ENCODE measurements at regions not wholly inside any gene's neighbourhood (a gene's known extent, or its start where the extent isn't known, plus 50 kb on each side); places are given as distances from the start of the nearest gene placed in this dataset.

DNA sequence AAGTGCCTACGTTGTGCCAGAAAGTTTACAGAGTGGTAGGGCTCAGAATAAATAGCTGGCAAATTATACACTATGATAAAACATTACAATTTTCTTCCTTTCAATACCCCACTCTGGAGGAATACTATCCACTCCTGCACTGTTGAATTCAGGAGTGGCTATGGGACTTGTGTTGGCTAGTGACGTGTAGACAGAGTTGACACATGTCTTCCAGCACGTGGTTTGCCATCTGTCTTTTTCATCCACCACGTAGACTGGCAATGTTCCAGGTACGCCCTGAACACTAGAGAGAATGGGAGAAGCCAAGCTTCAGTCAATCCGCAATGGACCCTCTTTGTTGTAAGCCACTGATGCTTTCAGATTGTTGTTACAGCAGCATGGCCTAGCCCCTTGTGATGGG lies 168.8 kb upstream of the RBPJ start:
- TF ChIP-seq, protein P1, sequence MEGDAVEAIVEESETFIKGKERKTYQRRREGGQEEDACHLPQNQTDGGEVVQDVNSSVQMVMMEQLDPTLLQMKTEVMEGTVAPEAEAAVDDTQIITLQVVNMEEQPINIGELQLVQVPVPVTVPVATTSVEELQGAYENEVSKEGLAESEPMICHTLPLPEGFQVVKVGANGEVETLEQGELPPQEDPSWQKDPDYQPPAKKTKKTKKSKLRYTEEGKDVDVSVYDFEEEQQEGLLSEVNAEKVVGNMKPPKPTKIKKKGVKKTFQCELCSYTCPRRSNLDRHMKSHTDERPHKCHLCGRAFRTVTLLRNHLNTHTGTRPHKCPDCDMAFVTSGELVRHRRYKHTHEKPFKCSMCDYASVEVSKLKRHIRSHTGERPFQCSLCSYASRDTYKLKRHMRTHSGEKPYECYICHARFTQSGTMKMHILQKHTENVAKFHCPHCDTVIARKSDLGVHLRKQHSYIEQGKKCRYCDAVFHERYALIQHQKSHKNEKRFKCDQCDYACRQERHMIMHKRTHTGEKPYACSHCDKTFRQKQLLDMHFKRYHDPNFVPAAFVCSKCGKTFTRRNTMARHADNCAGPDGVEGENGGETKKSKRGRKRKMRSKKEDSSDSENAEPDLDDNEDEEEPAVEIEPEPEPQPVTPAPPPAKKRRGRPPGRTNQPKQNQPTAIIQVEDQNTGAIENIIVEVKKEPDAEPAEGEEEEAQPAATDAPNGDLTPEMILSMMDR (IDR thresholded peaks at IDR 0.05; ENCODE audit: low read depth, low read length, missing input control): no peak
- TF ChIP-seq YY1 (IDR thresholded peaks at IDR 0.05) (no peak), RAD21 (IDR thresholded peaks at IDR 0.05) (no peak), TAF1 (conservative IDR thresholded peaks at IDR 0.05) (no peak), SP1 (IDR thresholded peaks at IDR 0.05) (no peak)
- TF ChIP-seq, protein P2, sequence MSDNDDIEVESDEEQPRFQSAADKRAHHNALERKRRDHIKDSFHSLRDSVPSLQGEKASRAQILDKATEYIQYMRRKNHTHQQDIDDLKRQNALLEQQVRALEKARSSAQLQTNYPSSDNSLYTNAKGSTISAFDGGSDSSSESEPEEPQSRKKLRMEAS (IDR thresholded peaks at IDR 0.05): no peak
- TF ChIP-seq, protein P3, sequence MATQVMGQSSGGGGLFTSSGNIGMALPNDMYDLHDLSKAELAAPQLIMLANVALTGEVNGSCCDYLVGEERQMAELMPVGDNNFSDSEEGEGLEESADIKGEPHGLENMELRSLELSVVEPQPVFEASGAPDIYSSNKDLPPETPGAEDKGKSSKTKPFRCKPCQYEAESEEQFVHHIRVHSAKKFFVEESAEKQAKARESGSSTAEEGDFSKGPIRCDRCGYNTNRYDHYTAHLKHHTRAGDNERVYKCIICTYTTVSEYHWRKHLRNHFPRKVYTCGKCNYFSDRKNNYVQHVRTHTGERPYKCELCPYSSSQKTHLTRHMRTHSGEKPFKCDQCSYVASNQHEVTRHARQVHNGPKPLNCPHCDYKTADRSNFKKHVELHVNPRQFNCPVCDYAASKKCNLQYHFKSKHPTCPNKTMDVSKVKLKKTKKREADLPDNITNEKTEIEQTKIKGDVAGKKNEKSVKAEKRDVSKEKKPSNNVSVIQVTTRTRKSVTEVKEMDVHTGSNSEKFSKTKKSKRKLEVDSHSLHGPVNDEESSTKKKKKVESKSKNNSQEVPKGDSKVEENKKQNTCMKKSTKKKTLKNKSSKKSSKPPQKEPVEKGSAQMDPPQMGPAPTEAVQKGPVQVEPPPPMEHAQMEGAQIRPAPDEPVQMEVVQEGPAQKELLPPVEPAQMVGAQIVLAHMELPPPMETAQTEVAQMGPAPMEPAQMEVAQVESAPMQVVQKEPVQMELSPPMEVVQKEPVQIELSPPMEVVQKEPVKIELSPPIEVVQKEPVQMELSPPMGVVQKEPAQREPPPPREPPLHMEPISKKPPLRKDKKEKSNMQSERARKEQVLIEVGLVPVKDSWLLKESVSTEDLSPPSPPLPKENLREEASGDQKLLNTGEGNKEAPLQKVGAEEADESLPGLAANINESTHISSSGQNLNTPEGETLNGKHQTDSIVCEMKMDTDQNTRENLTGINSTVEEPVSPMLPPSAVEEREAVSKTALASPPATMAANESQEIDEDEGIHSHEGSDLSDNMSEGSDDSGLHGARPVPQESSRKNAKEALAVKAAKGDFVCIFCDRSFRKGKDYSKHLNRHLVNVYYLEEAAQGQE (IDR thresholded peaks at IDR 0.05): no peak

Measured in liver (tissue), 3 donors.